HG02588 (cell line): ENCODE measurements at regions not wholly inside any gene's neighbourhood (a gene's known extent, or its start where the extent isn't known, plus 50 kb on each side); places are given as distances from the start of the nearest gene placed in this dataset.
"Not testable (repeated sequence)": the region's sequence is repeated elsewhere in the genome, so short reads cannot be mapped to it uniquely, and the experiment has no call there.

Experiments
- ATAC-seq: cut with Tn5 transposase; IDR thresholded peaks from one replicate; pipeline ENCODE4 v1.9.1; 2021; ENCODE audit warnings: mild to moderate bottlenecking, moderate library complexity; ENCODE audit not compliant: unreplicated experiment

- ATAC-seq, result no peak
These were observed 126.4 kb upstream of the SYT13 start for GRCh38 chr11:45412521-45412920.

GRCh38 chr11:45412051-45412471 is 125.9 kb upstream of the SYT13 start:
- ATAC-seq, result no peak

GRCh38 chr11:45411228-45411946 is 125.2 kb upstream of the SYT13 start:
- ATAC-seq, result no peak

GRCh38 chr11:45410391-45411227 is 124.5 kb upstream of the SYT13 start:
- no peak for ATAC-seq

GRCh38 chr11:45409587-45409986 is 123.4 kb upstream of the SYT13 start:
- no peak for ATAC-seq

- no peak for ATAC-seq
These were observed 121.1 kb upstream of the SYT13 start for GRCh38 chr11:45407226-45407625.

GRCh38 chr11:45405916-45406670 is 120.0 kb upstream of the SYT13 start:
- ATAC-seq, result no peak

- not testable (repeated sequence) for ATAC-seq
These were observed 117.4 kb upstream of the SYT13 start for GRCh38 chr11:45403521-45403920.

- ATAC-seq, result no peak
These were observed 116.0 kb upstream of the SYT13 start for GRCh38 chr11:45402049-45402630.

- ATAC-seq, result no peak
These were observed 114.5 kb upstream of the SYT13 start for GRCh38 chr11:45400591-45400990.

- no peak for ATAC-seq
These were observed 113.0 kb upstream of the SYT13 start for GRCh38 chr11:45399166-45399565.

GRCh38 chr11:45398325-45398724 is 112.2 kb upstream of the SYT13 start:
- no peak for ATAC-seq

- no peak for ATAC-seq
These were observed 110.3 kb upstream of the SYT13 start for GRCh38 chr11:45396394-45396793.

GRCh38 chr11:45395947-45396346 is 109.8 kb upstream of the SYT13 start:
- ATAC-seq, result no peak

- no peak for ATAC-seq
These were observed 109.3 kb upstream of the SYT13 start for GRCh38 chr11:45395421-45395820.

GRCh38 chr11:45394294-45395085 is 108.3 kb upstream of the SYT13 start:
- ATAC-seq, result no peak

- ATAC-seq, result no peak
These were observed 107.7 kb upstream of the SYT13 start for GRCh38 chr11:45393826-45394225.

- no peak for ATAC-seq
These were observed 107.2 kb upstream of the SYT13 start for GRCh38 chr11:45393334-45393733.

- ATAC-seq, result no peak
These were observed 106.5 kb upstream of the SYT13 start for GRCh38 chr11:45392591-45393091.

- no peak for ATAC-seq
These were observed 106.0 kb upstream of the SYT13 start for GRCh38 chr11:45392154-45392553.
